BLaER1 treated with 17β-estradiol and CSF1 and Interleukin-3, amounts not matched to agents 10 nM and 100 nM (cell line): ENCODE measurements at regions not wholly inside any gene's neighbourhood (a gene's known extent, or its start where the extent isn't known, plus 50 kb on each side); places are given as distances from the start of the nearest gene placed in this dataset.
"Not testable (repeated sequence)": the region's sequence is repeated elsewhere in the genome, so short reads cannot be mapped to it uniquely, and the experiment has no call there.

Experiments used
- H3K27ac ChIP-seq, 11 experiments: shearing (Covaris generic); formaldehyde crosslinking; 2 replicates each; pipeline ENCODE4 v1.8.1; 2022
- H3K27me3 ChIP-seq, 11 experiments: shearing (Covaris generic); formaldehyde crosslinking; 2 replicates each; pipeline ENCODE4 v1.8.1; 2022
- H3K36me3 ChIP-seq, 11 experiments: shearing (Covaris generic); formaldehyde crosslinking; 2 replicates each; pipeline ENCODE4 v1.8.1; 2022
- H3K4me1 ChIP-seq, 10 experiments: shearing (Covaris generic); formaldehyde crosslinking; 2 replicates each; pipeline ENCODE4 v1.8.1; 2022
- H3K4me2 ChIP-seq, 11 experiments: shearing (Covaris generic); formaldehyde crosslinking; 2 replicates each; pipeline ENCODE4 v1.8.1; 2022
- H3K4me3 ChIP-seq, 10 experiments: shearing (Covaris generic); formaldehyde crosslinking; 2 replicates each; pipeline ENCODE4 v1.8.1; 2022
- H3K9ac ChIP-seq, 11 experiments: shearing (Covaris generic); formaldehyde crosslinking; 2 replicates each; pipeline ENCODE4 v1.8.1; 2022
- H3K9me3 ChIP-seq, 11 experiments: shearing (Covaris generic); formaldehyde crosslinking; replicated peaks in 1 of 11; 2 replicates each; pipeline ENCODE4 v1.8.1; 2022
- H4K20me1 ChIP-seq, 11 experiments: shearing (Covaris generic); formaldehyde crosslinking; 2 replicates each; pipeline ENCODE4 v1.8.1; 2022
- Cebpa-rat ChIP-seq, 11 experiments: shearing (Covaris generic); IDR thresholded peaks; 2 replicates each; pipeline ENCODE4 v1.8.1; 2022

GRCh38 chr20:53666144-53666543 is 72.5 kb upstream of the ZNF217 start:
- H3K36me3 ChIP-seq = 0 out of 22 replicates have a peak, but pooled peaks cover 0 to 6% (median 0%) of the 10 kb centered on the region in 11 experiments
- no peak for TF ChIP-seq Cebpa-rat (IDR thresholded peaks at IDR 0.05)
- peaks cover 0 to 13% (median 6%) of the 10 kb centered on the region in 11 experiments; a peak in 12 of 22 replicates for H3K9me3 ChIP-seq
- peaks cover 5 to 40% (median 22%) of the 10 kb centered on the region in 10 experiments for H3K4me1 ChIP-seq
- no peaks in the 10 kb centered on the region for H3K27me3 ChIP-seq
- no peak overlapping the region for H3K4me2 ChIP-seq
- H3K4me3 ChIP-seq = no peak overlapping the region
- no peak overlapping the region for H3K9ac ChIP-seq
- H4K20me1 ChIP-seq = no peaks in the 10 kb centered on the region
- H3K27ac ChIP-seq = no peak overlapping the region

- no peak overlapping the region for H3K9ac ChIP-seq
Measured at GRCh38 chr20:53664121-53664520, 70.5 kb upstream of the ZNF217 start.

GRCh38 chr20:53663521-53663920 is 69.9 kb upstream of the ZNF217 start:
- Histone ChIP-seq H3K27ac (peak overlapping the region in 4 of 11 experiments; percentile 68 to 84 (median 76); a peak in 7 of 22 replicates), H3K4me1 (peaks cover 19 to 66% (median 42%) of the 10 kb centered on the region in 10 experiments), H3K27me3 (peaks cover 0 to 11% (median 6%) of the 10 kb centered on the region in 11 experiments; a peak in 7 of 22 replicates), H3K4me2 (peak overlapping the region in 4 of 11 experiments; percentile 76 to 92 (median 82); a peak in 6 of 22 replicates), H3K9me3 (peaks cover 0 to 13% (median 6%) of the 10 kb centered on the region in 11 experiments; a peak in 12 of 22 replicates)
- H3K4me3 ChIP-seq, H4K20me1 ChIP-seq, H3K36me3 ChIP-seq, H3K9ac ChIP-seq: not testable (repeated sequence)

More at GRCh38 chr20:53664121-53664520, 70.5 kb upstream of the ZNF217 start:
- H3K36me3 ChIP-seq = 0 out of 22 replicates have a peak, but pooled peaks cover 0 to 6% (median 0%) of the 10 kb centered on the region in 11 experiments
- no peak overlapping the region; a peak in 1 of 22 replicates for H3K27ac ChIP-seq
- no peaks in the 10 kb centered on the region for H4K20me1 ChIP-seq
- peaks cover 19 to 60% (median 38%) of the 10 kb centered on the region in 10 experiments for H3K4me1 ChIP-seq
- TF ChIP-seq Cebpa-rat (IDR thresholded peaks at IDR 0.05) = no peak
- peaks cover 0 to 11% (median 6%) of the 10 kb centered on the region in 11 experiments; a peak in 7 of 22 replicates for H3K27me3 ChIP-seq
- H3K4me2 ChIP-seq = 0 out of 22 replicates have a peak overlapping the region, but pooled peaks of 1 of the 11 experiments have one; percentile 76
- peaks cover 0 to 13% (median 6%) of the 10 kb centered on the region in 11 experiments; a peak in 12 of 22 replicates for H3K9me3 ChIP-seq
- no peak overlapping the region for H3K4me3 ChIP-seq

GRCh38 chr20:53662595-53662994 is 69.0 kb upstream of the ZNF217 start:
- Histone ChIP-seq H3K27ac (peak overlapping the region in 8 of 11 experiments; percentile 19 to 84 (median 62); a peak in 14 of 22 replicates), H3K9me3 (peaks cover 0 to 13% (median 6%) of the 10 kb centered on the region in 11 experiments; a peak in 12 of 22 replicates), H3K9ac (peak overlapping the region in 4 of 11 experiments; percentile 26 to 61 (median 50); a peak in 8 of 22 replicates), H4K20me1 (no peaks in the 10 kb centered on the region), H3K36me3 (0 out of 22 replicates have a peak, but pooled peaks cover 0 to 6% (median 0%) of the 10 kb centered on the region in 11 experiments), H3K4me3 (0 out of 20 replicates have a peak overlapping the region, but pooled peaks of 2 of the 10 experiments have one; percentile 1 to 24), H3K27me3 (peaks cover 0 to 11% (median 6%) of the 10 kb centered on the region in 11 experiments; a peak in 7 of 22 replicates), H3K4me1 (peaks cover 23 to 75% (median 52%) of the 10 kb centered on the region in 10 experiments), H3K4me2 (peak overlapping the region; percentile 22 to 92 (median 76); a peak in 21 of 22 replicates)
- TF ChIP-seq Cebpa-rat (IDR thresholded peaks at IDR 0.05) = no peak

GRCh38 chr20:53660947-53661381 is 67.3 kb upstream of the ZNF217 start:
- Histone ChIP-seq H3K9me3 (peaks cover 0 to 4% (median 3%) of the 10 kb centered on the region in 11 experiments; a peak in 10 of 22 replicates), H3K27ac (peak overlapping the region in 8 of 11 experiments; percentile 38 to 83 (median 59); a peak in 15 of 22 replicates), H3K4me2 (peak overlapping the region; percentile 75 to 92 (median 81)), H3K36me3 (0 out of 22 replicates have a peak, but pooled peaks cover 0 to 3% (median 0%) of the 10 kb centered on the region in 11 experiments), H3K4me3 (no peak overlapping the region), H3K9ac (peak overlapping the region in 8 of 11 experiments; percentile 50 to 72 (median 58); a peak in 10 of 22 replicates), H3K4me1 (peaks cover 36 to 91% (median 68%) of the 10 kb centered on the region in 10 experiments), H3K27me3 (peaks cover 0 to 11% (median 6%) of the 10 kb centered on the region in 11 experiments; a peak in 7 of 22 replicates), H4K20me1 (no peaks in the 10 kb centered on the region)
- no peak for TF ChIP-seq Cebpa-rat (IDR thresholded peaks at IDR 0.05)

- peak overlapping the region; percentile 75 to 92 (median 81) for H3K4me2 ChIP-seq
Measured at GRCh38 chr20:53660078-53660909, 66.7 kb upstream of the ZNF217 start.

GRCh38 chr20:53658973-53659372 is 65.3 kb upstream of the ZNF217 start:
- no peak overlapping the region for H3K9ac ChIP-seq
- TF ChIP-seq Cebpa-rat (IDR thresholded peaks at IDR 0.05) = no peak
- H3K4me1 ChIP-seq = peaks cover 56 to 100% (median 86%) of the 10 kb centered on the region in 10 experiments
- H3K36me3 ChIP-seq = no peaks in the 10 kb centered on the region
- peak overlapping the region in 1 of 11 experiments; percentile 89; a peak in 1 of 22 replicates for H3K27ac ChIP-seq
- H3K27me3 ChIP-seq = peaks cover 0 to 11% (median 6%) of the 10 kb centered on the region in 11 experiments; a peak in 7 of 22 replicates
- H3K9me3 ChIP-seq = no peaks in the 10 kb centered on the region
- H3K4me2 ChIP-seq = peak overlapping the region in 7 of 11 experiments; percentile 3 to 95 (median 86); a peak in 5 of 22 replicates
- no peaks in the 10 kb centered on the region for H4K20me1 ChIP-seq
- no peak overlapping the region for H3K4me3 ChIP-seq

More at GRCh38 chr20:53660078-53660909, 66.7 kb upstream of the ZNF217 start:
- Histone ChIP-seq H3K4me1 (peaks cover 43 to 98% (median 73%) of the 10 kb centered on the region in 10 experiments), H3K9me3 (no peaks in the 10 kb centered on the region), H3K27me3 (peaks cover 0 to 11% (median 6%) of the 10 kb centered on the region in 11 experiments; a peak in 7 of 22 replicates), H3K4me3 (peak overlapping the region in 4 of 10 experiments; percentile 26 to 48 (median 37); a peak in 5 of 20 replicates), H3K27ac (peak overlapping the region; percentile 38 to 72 (median 57); a peak in 19 of 22 replicates), H3K36me3 (no peaks in the 10 kb centered on the region), H4K20me1 (no peaks in the 10 kb centered on the region), H3K9ac (peak overlapping the region; percentile 12 to 72 (median 56); a peak in 19 of 22 replicates)
- no peak for TF ChIP-seq Cebpa-rat (IDR thresholded peaks at IDR 0.05)

- no peak overlapping the region for H3K9ac ChIP-seq
- no peak overlapping the region for H3K4me3 ChIP-seq
- H3K36me3 ChIP-seq = no peaks in the 10 kb centered on the region
- no peak for TF ChIP-seq Cebpa-rat (IDR thresholded peaks at IDR 0.05)
- peaks cover 61 to 100% (median 91%) of the 10 kb centered on the region in 10 experiments for H3K4me1 ChIP-seq
- H3K9me3 ChIP-seq = no peaks in the 10 kb centered on the region
- H3K27ac ChIP-seq = peak overlapping the region in 4 of 11 experiments; percentile 72 to 89 (median 80); a peak in 8 of 22 replicates
- H3K27me3 ChIP-seq = peaks cover 0 to 11% (median 6%) of the 10 kb centered on the region in 11 experiments; a peak in 7 of 22 replicates
- H4K20me1 ChIP-seq = no peaks in the 10 kb centered on the region
- peak overlapping the region in 7 of 11 experiments; percentile 63 to 95 (median 87); a peak in 8 of 22 replicates for H3K4me2 ChIP-seq
Measured at GRCh38 chr20:53658322-53658721, 64.7 kb upstream of the ZNF217 start.
